ENCODE measurements at regions not wholly inside any gene's neighbourhood (a gene's known extent, or its start where the extent isn't known, plus 50 kb on each side); places are given as distances from the start of the nearest gene placed in this dataset.

GRCh38 chr14:29166507-29166906, 399.9 kb downstream of the FOXG1 start:
- H3K18ac ChIP-seq (ENCODE audit: extremely low read depth, low read length) = no peak overlapping the region
- no peak overlapping the region for H3K4ac ChIP-seq (replicated peaks; ENCODE audit: insufficient read length, low read depth, low read length)
- H2BK12ac ChIP-seq (ENCODE audit: low read depth, low read length) = no peak overlapping the region
- H3K27ac ChIP-seq (ENCODE audit: low read depth, low read length) = no peak overlapping the region
- H2BK120ac ChIP-seq (replicated peaks; ENCODE audit: low read depth, low read length) = no peak overlapping the region
- H4K20me1 ChIP-seq (replicated peaks in 1 of 2; ENCODE audit: control insufficient read depth in 1 of 2, insufficient read depth in 2 of 2, low read length in 2 of 2) = no peaks in the 10 kb centered on the region
- no peak overlapping the region for H2AK5ac ChIP-seq (ENCODE audit: low read depth, low read length)
- no peak overlapping the region for H4K5ac ChIP-seq (ENCODE audit: insufficient read length, low read depth, low read length)
- H2AFZ ChIP-seq (ENCODE audit: low read length) = no peak overlapping the region; the same call in 1 of the 2 replicates
- DNase-seq (ENCODE audit: low read depth in 1 of 2, low spot score in 2 of 2) = no peak
- TF ChIP-seq JUN (IDR thresholded peaks at IDR 0.05; ENCODE audit: low read depth, low read length) (no peak), SIN3A (conservative IDR thresholded peaks at IDR 0.05 in 1 of 2, IDR thresholded peaks at IDR 0.05 in 1 of 2; ENCODE audit: low read depth in 1 of 2, low read length in 2 of 2) (no peak), CTCF (IDR thresholded peaks at IDR 0.05; ENCODE audit: control extremely low read depth in 1 of 3, insufficient read depth in 1 of 3, low read depth in 1 of 3, low read length in 3 of 3) (peak in 2 of 3 experiments; percentile 28 to 39; a peak in 3 of 4 replicates), RBBP5 (IDR thresholded peaks at IDR 0.05; ENCODE audit: borderline replicate concordance, low read depth, low read length) (no peak), RAD21 (IDR thresholded peaks at IDR 0.05 in 1 of 2, conservative IDR thresholded peaks at IDR 0.05 in 1 of 2; ENCODE audit: low read depth in 2 of 2, low read length in 2 of 2) (peak; percentile 38 to 52; a peak in 3 of 4 replicates)
- no peaks in the 10 kb centered on the region for H3K79me1 ChIP-seq (ENCODE audit: low read depth, low read length)
- no peaks in the 10 kb centered on the region for H3K79me2 ChIP-seq (ENCODE audit: control insufficient read depth in 1 of 2, insufficient read depth in 2 of 2, low read length in 2 of 2)
- H2BK20ac ChIP-seq (ENCODE audit: low read length) = no peak overlapping the region
- H3K56ac ChIP-seq (replicated peaks; ENCODE audit: insufficient read length, low read depth, low read length) = no peak overlapping the region
- H3K9me3 ChIP-seq (ENCODE audit: insufficient read depth in 2 of 2, low read depth in 1 of 2, low read length in 1 of 2) = no peaks in the 10 kb centered on the region; a peak in 1 of 4 replicates
- no peak overlapping the region for H3K9ac ChIP-seq (replicated peaks in 1 of 4; ENCODE audit: extremely low read depth in 1 of 4, low read depth in 3 of 4, low read length in 3 of 4)
- peak; percentile 48 for FAIRE-seq
- H2BK5ac ChIP-seq (ENCODE audit: low read depth, low read length) = no peak overlapping the region
- POLR2A ChIA-PET (ENCODE audit: partially characterized antibody) = no interaction called here
- H4K91ac ChIP-seq (replicated peaks; ENCODE audit: insufficient read length, low read length) = no peak overlapping the region
- H2BK15ac ChIP-seq (ENCODE audit: low read length) = no peak overlapping the region
- no peak overlapping the region for H3K23ac ChIP-seq (ENCODE audit: insufficient read length)
- no peak overlapping the region for H4K8ac ChIP-seq (ENCODE audit: extremely low read depth, insufficient read depth, low read length)
- CTCF ChIA-PET (ENCODE audit: partially characterized antibody) = interaction anchor here (0.7 to 1.8 kb wide), 9 partner anchors 11 to 1155 kb away, joined by 3 to 6 read pairs (median 3); no protein-coding TSS in a partner anchor
- no peaks in the 10 kb centered on the region for H3K23me2 ChIP-seq (ENCODE audit: low read depth, low read length)
- no peaks in the 10 kb centered on the region for H3K4me1 ChIP-seq (replicated peaks in 1 of 4; ENCODE audit: control insufficient read depth in 3 of 4, insufficient read depth in 4 of 4, low read length in 3 of 4)
- H3K36me3 ChIP-seq (ENCODE audit: control insufficient read depth in 2 of 4, insufficient read depth in 4 of 4, low read length in 3 of 4) = no peaks in the 10 kb centered on the region
- no peak overlapping the region for H3K4me2 ChIP-seq (ENCODE audit: insufficient read depth in 1 of 2, low read depth in 2 of 2, low read length in 2 of 2)
- H3K27me3 ChIP-seq (replicated peaks in 1 of 4; ENCODE audit: control insufficient read depth in 3 of 4, extremely low read depth in 1 of 4, insufficient read depth in 3 of 4, low read length in 3 of 4) = no peaks in the 10 kb centered on the region
- whole genome bisulfite sequencing, 2 experiments (ENCODE audit: extremely low coverage in 1 of 2, insufficient coverage in 1 of 2, insufficient read length in 1 of 2, insufficient replicate concordance in 2 of 2, low coverage in 1 of 2, low lambda C conversion rate in 2 of 2, missing lambda C conversion rate in 1 of 2) = 88% methylated on average over 1 of the region's 1 CpG; no CpG with 5 or more reads in 1 of the 2 experiments
- no peak overlapping the region for H3K14ac ChIP-seq (ENCODE audit: insufficient read length)
- H3K4me3 ChIP-seq (ENCODE audit: extremely low read depth in 1 of 4, insufficient read depth in 2 of 4, low read depth in 3 of 4, low read length in 4 of 4) = no peak overlapping the region
